Central memory CD8-positive, alpha-beta T cell (primary cell): ENCODE measurements at regions not wholly inside any gene's neighbourhood (a gene's known extent, or its start where the extent isn't known, plus 50 kb on each side); places are given as distances from the start of the nearest gene placed in this dataset.
"Not testable (repeated sequence)": the region's sequence is repeated elsewhere in the genome, so short reads cannot be mapped to it uniquely, and the experiment has no call there.

ENCODE experiments used
- ATAC-seq: fragments of 150-1000 bp; cut with Tn5 transposase; replicated peaks from 2 replicates; pipeline ENCODE4 v1.10.0; 2022; ENCODE audit warnings: mild to moderate bottlenecking, moderate FRiP score, moderate number of reproducible peaks; ENCODE audit not compliant: poor library complexity, severe bottlenecking; ENCODE audit errors: extremely low read depth
- DNase-seq, 2 donors: peaks; one replicate each; pipeline ENCODE4 v3.0.0; 2021; ENCODE audit warnings: low spot score in 2 of 2
- H3K27ac Mint-ChIP-seq: one replicate; pipeline ENCODE4 v1.8.0; 2022; ENCODE audit warnings: low read depth, mild to moderate bottlenecking, moderate library complexity, mixed read lengths
- H3K27me3 Mint-ChIP-seq: one replicate; pipeline ENCODE4 v1.8.0; 2022; ENCODE audit warnings: mixed read lengths
- H3K36me3 Mint-ChIP-seq: one replicate; pipeline ENCODE4 v1.8.0; 2022; ENCODE audit warnings: mild to moderate bottlenecking, moderate library complexity, mixed read lengths; ENCODE audit not compliant: insufficient read depth
- H3K4me1 Mint-ChIP-seq: one replicate; pipeline ENCODE4 v1.8.0; 2022; ENCODE audit warnings: mixed read lengths
- H3K4me3 Mint-ChIP-seq: one replicate; pipeline ENCODE4 v1.8.0; 2022; ENCODE audit warnings: mild to moderate bottlenecking, moderate library complexity, mixed read lengths
- H3K9me3 Mint-ChIP-seq: one replicate; pipeline ENCODE4 v1.8.0; 2022; ENCODE audit warnings: mixed read lengths

DNA sequence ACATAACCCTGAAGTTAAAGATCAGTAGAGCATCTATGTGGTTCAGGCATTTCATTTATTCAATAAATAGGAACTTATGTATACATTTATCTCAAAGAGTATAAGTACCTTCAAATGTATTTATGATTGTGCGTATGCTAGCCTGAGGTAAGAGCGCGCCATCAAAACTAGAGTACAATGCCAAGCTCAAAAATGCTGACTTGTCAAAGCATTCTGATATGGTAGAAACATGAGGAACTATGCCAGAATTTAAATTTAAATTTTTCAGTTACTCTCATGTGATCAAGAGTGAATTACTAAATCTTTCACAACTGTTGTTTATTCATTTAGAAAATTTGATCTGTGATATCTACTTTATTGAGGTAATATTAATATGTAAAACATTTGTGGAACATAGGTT is 225.5 kb upstream of the CDH8 start:
- Mint-ChIP-seq H3K36me3 (peaks cover 3% of the 10 kb centered on the region), H3K9me3 (peaks cover 34% of the 10 kb centered on the region), H3K27ac (no peak overlapping the region), H3K4me1 (no peaks in the 10 kb centered on the region), H3K27me3 (no peaks in the 10 kb centered on the region), H3K4me3 (no peak overlapping the region)
- no peak for ATAC-seq
- DNase-seq, result no peak

DNA sequence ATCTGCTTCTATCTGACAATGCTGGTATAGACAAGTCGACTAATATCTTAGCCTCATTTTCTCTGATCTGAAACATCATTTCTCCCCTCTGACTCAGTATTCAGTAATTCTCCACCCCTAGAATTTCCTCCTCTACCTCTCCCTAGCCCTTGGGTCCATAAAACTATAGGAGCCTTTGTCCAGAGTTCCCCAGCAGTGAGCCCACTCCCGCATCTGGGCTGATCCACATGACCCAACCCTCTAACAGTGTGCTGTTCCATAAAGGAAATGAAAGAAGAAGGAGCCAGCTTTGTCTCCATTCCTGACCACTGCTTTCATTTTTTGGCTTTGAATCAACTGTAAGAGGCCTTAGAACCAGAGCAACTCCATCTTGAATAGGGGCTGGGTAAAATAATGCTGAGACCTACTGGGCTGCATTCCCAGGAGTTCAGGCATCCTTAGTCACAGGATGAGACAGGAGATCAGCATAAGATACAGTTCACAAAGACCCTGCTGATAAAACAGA is 222.7 kb upstream of the CDH8 start:
- not testable (repeated sequence) for ATAC-seq, H3K4me3 Mint-ChIP-seq, H3K36me3 Mint-ChIP-seq, H3K27me3 Mint-ChIP-seq, H3K27ac Mint-ChIP-seq, H3K4me1 Mint-ChIP-seq, DNase-seq
- peaks cover 26% of the 10 kb centered on the region for H3K9me3 Mint-ChIP-seq

DNA sequence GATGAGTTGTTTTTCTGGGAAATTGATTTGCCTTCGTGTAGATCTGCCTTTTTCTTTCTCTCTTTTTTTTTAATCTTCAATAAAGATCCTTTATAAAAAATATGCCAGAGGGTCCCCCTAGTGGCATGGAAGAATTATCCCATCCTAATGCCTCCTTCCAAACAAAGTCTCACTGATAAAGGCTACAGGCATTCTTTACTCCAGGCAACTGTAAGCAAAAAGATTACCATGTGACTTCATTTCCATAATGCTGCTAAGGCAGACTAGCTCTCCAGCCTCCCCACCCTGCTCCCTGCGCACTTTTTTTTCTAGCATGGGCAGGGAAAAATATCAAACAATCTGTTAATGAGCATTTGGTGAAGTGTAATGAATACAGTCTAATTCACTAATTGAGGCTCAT is 220.2 kb upstream of the CDH8 start:
- Mint-ChIP-seq H3K4me1 (no peaks in the 10 kb centered on the region), H3K27ac (no peak overlapping the region), H3K27me3 (no peaks in the 10 kb centered on the region), H3K4me3 (no peak overlapping the region), H3K36me3 (no peaks in the 10 kb centered on the region), H3K9me3 (peaks cover 32% of the 10 kb centered on the region)
- DNase-seq (no peak), ATAC-seq (no peak)

DNA sequence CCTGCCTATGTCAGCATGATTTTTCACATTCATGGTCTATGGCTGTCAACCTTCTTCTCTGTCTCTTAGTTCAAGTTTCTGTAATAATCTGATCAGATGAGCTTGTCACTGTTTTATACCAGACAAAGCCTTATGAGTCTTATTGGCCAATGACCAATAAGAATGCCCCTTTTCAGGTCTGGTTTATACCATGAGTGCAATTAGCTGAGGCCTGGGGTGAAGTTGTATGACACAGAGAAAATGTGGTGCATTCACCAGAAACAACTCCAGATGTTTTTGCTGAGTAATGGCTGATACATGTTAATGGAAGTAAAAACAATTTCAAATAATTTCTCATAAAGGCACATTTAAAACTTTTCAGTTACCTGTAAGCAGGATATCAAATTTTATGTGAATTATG is 218.6 kb upstream of the CDH8 start:
- no peak for DNase-seq
- Mint-ChIP-seq H3K4me3 (no peak overlapping the region), H3K36me3 (no peaks in the 10 kb centered on the region), H3K27ac (no peak overlapping the region), H3K4me1 (no peaks in the 10 kb centered on the region), H3K27me3 (no peaks in the 10 kb centered on the region), H3K9me3 (peaks cover 39% of the 10 kb centered on the region)
- ATAC-seq, result no peak

DNA sequence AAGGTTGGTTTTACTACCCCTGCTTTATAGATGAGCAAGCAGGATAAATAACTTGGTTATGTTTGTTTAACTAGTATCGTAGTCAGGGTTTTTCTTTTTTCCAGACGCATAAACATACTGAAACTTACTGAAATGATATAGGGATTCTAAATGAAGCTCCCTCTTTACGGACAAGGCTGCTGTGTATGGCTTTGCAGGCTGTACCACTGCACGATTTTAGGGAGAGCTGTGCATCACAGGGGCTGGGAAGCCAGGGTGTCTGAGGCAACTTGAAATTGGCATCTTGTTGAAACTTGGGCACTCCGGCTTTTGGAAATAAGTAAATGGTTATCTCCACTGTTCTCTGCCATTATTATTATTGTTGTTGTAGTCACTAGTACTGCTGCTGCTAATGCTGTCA is 218.1 kb upstream of the CDH8 start:
- DNase-seq, result no peak
- Mint-ChIP-seq H3K4me1 (no peaks in the 10 kb centered on the region), H3K27ac (no peak overlapping the region), H3K36me3 (no peaks in the 10 kb centered on the region), H3K27me3 (no peaks in the 10 kb centered on the region), H3K9me3 (peaks cover 39% of the 10 kb centered on the region), H3K4me3 (no peak overlapping the region)
- no peak for ATAC-seq

DNA sequence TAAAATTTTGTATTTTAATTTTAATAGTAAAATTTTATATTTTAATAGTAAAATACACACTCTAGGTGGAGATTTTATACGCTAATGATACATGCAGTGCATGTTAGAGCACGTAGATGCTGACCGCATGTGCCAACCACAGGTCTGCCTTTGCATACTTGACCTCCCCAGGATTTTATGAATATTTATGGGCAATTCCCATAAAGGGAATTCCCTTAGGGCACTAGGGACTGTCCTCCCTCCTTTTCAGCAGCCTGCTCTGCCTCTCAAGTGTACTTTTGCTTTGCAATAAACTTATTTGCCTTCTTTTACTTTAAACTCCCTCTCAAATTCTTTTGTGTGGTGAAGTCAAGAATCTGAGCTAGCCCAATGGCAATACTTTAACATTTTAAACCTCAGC is 217.7 kb upstream of the CDH8 start:
- Mint-ChIP-seq H3K9me3 (peaks cover 39% of the 10 kb centered on the region), H3K4me1 (no peaks in the 10 kb centered on the region), H3K4me3 (no peak overlapping the region), H3K36me3 (no peaks in the 10 kb centered on the region), H3K27ac (no peak overlapping the region), H3K27me3 (no peaks in the 10 kb centered on the region)
- DNase-seq (no peak), ATAC-seq (no peak)

DNA sequence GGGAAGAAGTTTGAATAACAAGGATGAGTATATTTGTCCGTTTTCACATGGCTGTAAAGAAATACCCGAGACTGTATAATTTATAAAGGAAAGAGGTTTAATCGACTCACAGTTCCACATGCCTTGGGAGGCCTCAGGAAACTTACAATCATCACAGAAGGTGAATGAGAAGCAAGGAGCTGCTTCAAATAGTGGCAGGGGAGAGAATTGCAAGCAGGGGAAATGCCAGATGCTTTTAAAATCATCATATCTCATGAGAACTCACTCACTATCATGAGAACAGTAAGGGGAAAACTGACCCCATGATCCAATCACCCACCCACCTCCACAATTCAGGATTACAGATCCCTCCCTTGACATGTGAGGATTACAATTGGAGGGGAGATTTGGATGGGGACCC is 212.8 kb upstream of the CDH8 start:
- no peak for DNase-seq
- Mint-ChIP-seq H3K9me3 (peaks cover 39% of the 10 kb centered on the region), H3K36me3 (no peaks in the 10 kb centered on the region), H3K4me3 (no peak overlapping the region), H3K27me3 (no peaks in the 10 kb centered on the region), H3K27ac (no peak overlapping the region), H3K4me1 (no peaks in the 10 kb centered on the region)
- ATAC-seq, result no peak

DNA sequence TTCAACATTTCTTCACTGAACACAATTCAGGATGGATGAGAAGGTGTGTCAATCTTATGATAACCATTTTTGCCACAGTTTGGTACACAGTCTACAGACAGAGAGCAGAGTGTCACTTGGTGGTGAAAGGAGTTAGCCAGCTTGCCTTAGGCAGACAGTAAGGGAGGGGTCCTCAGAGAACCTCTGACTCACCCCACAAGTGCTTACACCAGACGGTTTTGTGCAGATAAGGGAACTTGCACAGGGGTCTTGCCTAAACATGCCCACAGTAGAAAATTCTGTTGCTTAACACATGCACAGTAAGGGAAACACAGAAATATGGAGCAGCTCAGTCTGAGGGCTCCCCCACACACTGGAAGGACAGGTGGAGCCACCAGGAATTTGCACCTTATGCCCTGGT is 204.5 kb upstream of the CDH8 start:
- ATAC-seq (no peak), DNase-seq (no peak)
- Mint-ChIP-seq H3K4me1 (no peaks in the 10 kb centered on the region), H3K27me3 (no peaks in the 10 kb centered on the region), H3K4me3 (no peak overlapping the region), H3K36me3 (no peaks in the 10 kb centered on the region), H3K27ac (no peak overlapping the region), H3K9me3 (peaks cover 13% of the 10 kb centered on the region)

DNA sequence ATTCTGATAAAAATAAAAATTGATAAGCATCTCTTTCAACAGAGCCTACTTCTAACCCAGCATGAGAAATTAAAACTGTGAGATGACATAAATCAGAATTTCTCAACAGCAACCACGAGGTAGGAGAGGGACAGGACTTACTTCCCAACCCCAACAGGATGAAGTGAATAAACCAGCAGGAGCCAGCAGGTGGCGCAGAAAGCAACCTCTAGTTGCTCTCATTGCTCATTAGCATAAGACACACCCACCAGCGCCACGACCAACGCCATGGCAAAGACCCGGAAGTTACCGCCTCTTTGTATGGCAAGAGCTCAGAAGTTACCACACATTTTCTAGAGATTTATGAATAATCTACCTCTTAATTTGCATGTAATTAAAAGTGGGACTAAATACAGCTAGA is 189.4 kb upstream of the CDH8 start:
- Mint-ChIP-seq H3K4me1 (no peaks in the 10 kb centered on the region), H3K4me3 (no peak overlapping the region), H3K27ac (no peak overlapping the region), H3K36me3 (no peaks in the 10 kb centered on the region), H3K27me3 (no peaks in the 10 kb centered on the region), H3K9me3 (peaks cover 14% of the 10 kb centered on the region)
- DNase-seq (no peak), ATAC-seq (no peak)

DNA sequence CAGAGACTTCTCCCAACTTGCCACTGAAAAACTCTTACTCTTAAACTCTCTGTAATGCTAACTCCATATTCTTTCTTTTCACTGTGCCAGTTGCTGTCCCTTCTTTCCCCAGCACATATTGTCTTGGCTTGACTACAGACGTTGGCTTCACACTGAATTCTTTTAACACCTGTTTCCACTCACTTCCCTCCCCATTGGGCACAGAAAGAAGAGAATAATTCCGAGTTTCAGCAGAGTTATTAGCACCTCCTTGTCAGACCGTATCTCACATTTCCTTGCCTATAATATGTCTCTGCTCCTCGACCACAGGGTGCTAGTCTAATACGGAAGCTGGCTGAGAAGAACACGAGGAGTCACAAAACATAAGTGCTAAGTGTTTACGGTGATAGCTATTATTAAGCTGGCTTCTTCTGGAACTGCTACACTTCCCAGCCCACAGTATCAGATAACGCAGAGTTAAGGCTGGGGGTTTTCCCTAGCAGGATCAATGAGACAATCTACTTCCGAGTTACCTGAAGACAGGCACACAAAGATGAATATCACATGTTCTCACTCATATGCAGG is 188.5 kb upstream of the CDH8 start:
- no peak for ATAC-seq
- Mint-ChIP-seq H3K4me3 (no peak overlapping the region), H3K4me1 (no peaks in the 10 kb centered on the region), H3K36me3 (no peaks in the 10 kb centered on the region), H3K27ac (no peak overlapping the region), H3K27me3 (no peaks in the 10 kb centered on the region), H3K9me3 (peaks cover 21% of the 10 kb centered on the region)
- DNase-seq, result no peak

DNA sequence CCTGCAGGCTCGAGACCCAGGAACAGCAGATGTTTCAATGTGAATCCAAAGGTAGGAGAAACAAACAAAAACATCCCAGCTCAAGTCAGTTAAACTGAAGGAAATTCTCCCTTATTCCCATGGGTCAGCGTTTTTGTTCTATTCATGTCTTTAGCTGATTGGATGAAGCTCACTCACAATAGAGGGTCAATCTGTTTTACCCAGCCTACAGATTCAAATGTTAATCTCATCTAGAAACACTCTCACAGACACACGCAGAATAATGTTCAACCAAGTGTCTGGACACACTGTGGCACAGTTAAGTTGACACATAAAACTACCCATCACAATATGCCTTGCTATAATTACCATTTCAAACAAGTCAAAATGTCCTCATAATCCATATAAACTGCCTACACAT is 180.6 kb upstream of the CDH8 start:
- ATAC-seq, result no peak
- peaks cover 34% of the 10 kb centered on the region for H3K9me3 Mint-ChIP-seq
- H3K4me1 Mint-ChIP-seq, result no peaks in the 10 kb centered on the region
- no peak for DNase-seq
- H3K27ac Mint-ChIP-seq, result no peak overlapping the region
- H3K36me3 Mint-ChIP-seq, result no peaks in the 10 kb centered on the region
- no peaks in the 10 kb centered on the region for H3K27me3 Mint-ChIP-seq
- no peak overlapping the region for H3K4me3 Mint-ChIP-seq

DNA sequence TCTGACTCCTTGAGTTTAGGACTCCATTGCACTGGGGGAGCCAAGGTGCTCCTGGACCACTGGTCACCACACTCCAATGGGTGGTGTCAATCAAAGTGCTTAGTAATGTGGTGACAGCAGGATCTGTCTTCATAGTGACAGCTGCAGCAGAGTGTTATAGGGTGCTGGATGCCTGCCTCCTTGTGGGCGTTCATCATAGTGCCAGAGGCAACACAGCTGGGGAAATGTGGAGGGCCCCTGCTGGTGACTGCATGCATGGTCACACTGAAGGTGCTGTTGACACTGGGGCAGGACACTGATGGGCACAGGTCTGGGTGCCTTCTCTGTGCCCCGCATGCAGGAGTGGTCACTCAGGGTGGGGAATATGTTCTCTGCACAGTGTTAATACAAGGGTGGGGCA is 177.5 kb upstream of the CDH8 start:
- Mint-ChIP-seq H3K9me3 (peaks cover 35% of the 10 kb centered on the region), H3K27me3 (no peaks in the 10 kb centered on the region), H3K27ac (no peak overlapping the region), H3K4me1 (no peaks in the 10 kb centered on the region), H3K4me3 (no peak overlapping the region), H3K36me3 (no peaks in the 10 kb centered on the region)
- ATAC-seq (no peak), DNase-seq (no peak)

DNA sequence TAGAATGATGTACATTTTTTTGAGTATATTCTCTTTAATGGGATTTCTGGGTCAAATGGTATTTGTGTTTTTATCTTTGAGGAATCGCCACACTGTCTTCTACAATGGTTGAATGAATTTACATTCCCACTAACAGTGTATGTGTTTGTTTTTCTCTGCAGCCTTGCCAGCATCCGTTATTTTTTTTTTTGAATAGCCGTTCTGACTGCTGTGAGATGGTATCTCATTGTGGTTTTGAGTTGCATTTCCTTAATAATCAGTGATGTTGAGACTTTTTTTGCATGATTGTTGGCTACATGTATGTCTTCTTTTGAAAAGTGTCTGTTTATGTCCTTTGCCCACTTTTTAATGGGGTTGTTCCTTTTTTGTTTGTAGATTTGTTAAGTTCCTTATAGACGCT is 172.7 kb upstream of the CDH8 start:
- Mint-ChIP-seq H3K27me3 (no peaks in the 10 kb centered on the region), H3K4me1 (no peaks in the 10 kb centered on the region), H3K4me3 (no peak overlapping the region), H3K36me3 (no peaks in the 10 kb centered on the region), H3K27ac (no peak overlapping the region), H3K9me3 (peaks cover 29% of the 10 kb centered on the region)
- ATAC-seq (no peak), DNase-seq (no peak)

DNA sequence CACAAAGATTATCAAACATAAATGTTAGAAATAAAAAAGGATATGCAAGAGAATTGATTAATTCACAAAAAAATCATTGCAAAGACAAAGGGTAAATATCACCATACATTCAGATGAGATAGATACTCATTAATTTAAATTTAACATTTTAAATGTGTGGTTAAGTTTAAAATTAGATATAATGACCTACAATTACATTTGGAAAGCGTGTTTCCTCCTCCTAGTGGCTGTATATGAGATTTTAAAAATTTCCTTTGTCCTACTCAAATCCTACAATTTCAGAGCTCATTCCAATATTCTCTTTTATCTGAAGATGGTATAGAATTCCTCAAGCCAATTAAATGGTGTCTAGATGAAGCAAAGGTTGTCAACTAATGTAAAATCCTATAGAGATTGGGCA is 169.2 kb upstream of the CDH8 start:
- peaks cover 18% of the 10 kb centered on the region for H3K9me3 Mint-ChIP-seq
- no peak overlapping the region for H3K4me3 Mint-ChIP-seq
- no peaks in the 10 kb centered on the region for H3K27me3 Mint-ChIP-seq
- H3K27ac Mint-ChIP-seq, result no peak overlapping the region
- H3K4me1 Mint-ChIP-seq, result no peaks in the 10 kb centered on the region
- DNase-seq (no peak), ATAC-seq (no peak)
- no peaks in the 10 kb centered on the region for H3K36me3 Mint-ChIP-seq
